Immature natural killer cell (primary cell): ENCODE measurements at regions not wholly inside any gene's neighbourhood (a gene's known extent, or its start where the extent isn't known, plus 50 kb on each side); places are given as distances from the start of the nearest gene placed in this dataset.

ENCODE experiments used
- DNase-seq, 3 donors: peaks; one replicate each; pipeline ENCODE4 v3.0.0; 2022; ENCODE audit warnings: mixed read lengths in 1 of 3
- H3K27ac Mint-ChIP-seq, 6 donors: one replicate each; pipeline ENCODE4 v1.8.0; 2020; ENCODE audit warnings: mixed read lengths in 6 of 6, mild to moderate bottlenecking in 5 of 6, inconsistent platforms in 4 of 6, moderate library complexity in 3 of 6
- H3K27me3 Mint-ChIP-seq, 3 donors: one replicate each; pipeline ENCODE4 v1.8.0; 2020 to 2021; ENCODE audit warnings: low read depth in 3 of 3, mild to moderate bottlenecking in 3 of 3, mixed read lengths in 3 of 3, moderate library complexity in 3 of 3, inconsistent platforms in 1 of 3
- H3K36me3 Mint-ChIP-seq, 3 donors: one replicate each; pipeline ENCODE4 v1.8.0; 2020; ENCODE audit warnings: mixed read lengths in 3 of 3, inconsistent platforms in 2 of 3, mild to moderate bottlenecking in 2 of 3
- H3K4me1 Mint-ChIP-seq, 2 donors: one replicate each; pipeline ENCODE4 v1.8.0; 2020; ENCODE audit warnings: inconsistent platforms in 2 of 2, mild to moderate bottlenecking in 2 of 2, mixed read lengths in 2 of 2, moderate library complexity in 1 of 2
- H3K4me3 Mint-ChIP-seq, 5 donors: one replicate each; pipeline ENCODE4 v1.8.0; 2020; ENCODE audit warnings: mild to moderate bottlenecking in 5 of 5, mixed read lengths in 5 of 5, inconsistent platforms in 3 of 5, moderate library complexity in 3 of 5
- H3K9me3 Mint-ChIP-seq, 6 donors: one replicate each; pipeline ENCODE4 v1.8.0; 2020; ENCODE audit warnings: mild to moderate bottlenecking in 6 of 6, mixed read lengths in 6 of 6, inconsistent platforms in 4 of 6, moderate library complexity in 3 of 6

- H3K27me3 Mint-ChIP-seq, result peaks cover 0 to 1% (median 0%) of the 10 kb centered on the region in 3 donors
- no peak overlapping the region for H3K4me3 Mint-ChIP-seq
- DNase-seq, result no peak
- peaks cover 0 to 5% (median 0%) of the 10 kb centered on the region in 6 donors for H3K9me3 Mint-ChIP-seq
- H3K36me3 Mint-ChIP-seq, result no peaks in the 10 kb centered on the region
- no peaks in the 10 kb centered on the region for H3K4me1 Mint-ChIP-seq
- no peak overlapping the region for H3K27ac Mint-ChIP-seq
Observed at GRCh38 chr11:23399995-23400394, 539.7 kb upstream of the CCDC179 start.

GRCh38 chr11:23403210-23404185 is 543.2 kb upstream of the CCDC179 start:
- Mint-ChIP-seq H3K4me1 (no peaks in the 10 kb centered on the region), H3K36me3 (no peaks in the 10 kb centered on the region), H3K9me3 (peaks cover 0 to 5% (median 2%) of the 10 kb centered on the region in 6 donors), H3K27ac (no peak overlapping the region), H3K27me3 (peaks cover 0 to 2% (median 0%) of the 10 kb centered on the region in 3 donors), H3K4me3 (no peak overlapping the region)
- no peak for DNase-seq

GRCh38 chr11:23404225-23405160 is 544.2 kb upstream of the CCDC179 start:
- Mint-ChIP-seq H3K36me3 (no peaks in the 10 kb centered on the region), H3K4me1 (no peaks in the 10 kb centered on the region), H3K27me3 (peaks cover 0 to 2% (median 0%) of the 10 kb centered on the region in 3 donors), H3K4me3 (no peak overlapping the region), H3K9me3 (peaks cover 0 to 6% (median 3%) of the 10 kb centered on the region in 6 donors), H3K27ac (no peak overlapping the region)
- no peak for DNase-seq

DNA sequence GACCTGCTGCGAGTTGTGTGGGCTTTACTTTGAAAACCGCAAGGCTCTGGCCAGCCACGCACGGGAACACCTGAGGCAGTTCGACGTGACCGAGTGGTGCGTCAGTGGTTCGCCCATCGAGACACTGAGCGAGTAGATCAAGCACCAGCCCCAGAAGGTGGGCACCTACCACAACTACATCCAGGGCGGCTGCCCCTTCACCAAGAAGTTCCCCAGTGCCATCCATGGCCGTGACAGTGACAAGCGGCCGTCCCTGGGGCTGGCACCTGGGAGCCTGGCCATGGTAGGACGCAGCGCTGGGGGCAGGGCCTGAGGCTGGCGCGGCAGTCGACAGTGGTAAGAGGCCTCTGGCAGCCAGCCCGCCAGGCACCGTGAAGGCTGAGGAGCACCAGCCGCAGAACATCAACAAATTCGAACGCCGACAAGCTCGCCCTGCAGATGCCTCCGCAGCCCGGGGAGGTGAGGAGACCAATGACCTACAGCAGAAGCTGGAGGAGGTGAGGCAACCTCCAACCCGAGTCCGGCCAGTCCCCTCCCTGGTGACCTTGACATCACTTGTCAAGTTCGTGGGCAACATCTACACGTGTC is 545.2 kb upstream of the CCDC179 start:
- no peak for DNase-seq
- peaks cover 4 to 11% (median 6%) of the 10 kb centered on the region in 6 donors for H3K9me3 Mint-ChIP-seq
- no peak overlapping the region for H3K4me3 Mint-ChIP-seq
- no peaks in the 10 kb centered on the region for H3K4me1 Mint-ChIP-seq
- H3K36me3 Mint-ChIP-seq, result peaks cover 0 to 4% (median 1%) of the 10 kb centered on the region in 3 donors
- peaks cover 0 to 2% (median 0%) of the 10 kb centered on the region in 3 donors for H3K27me3 Mint-ChIP-seq
- no peak overlapping the region for H3K27ac Mint-ChIP-seq

DNA sequence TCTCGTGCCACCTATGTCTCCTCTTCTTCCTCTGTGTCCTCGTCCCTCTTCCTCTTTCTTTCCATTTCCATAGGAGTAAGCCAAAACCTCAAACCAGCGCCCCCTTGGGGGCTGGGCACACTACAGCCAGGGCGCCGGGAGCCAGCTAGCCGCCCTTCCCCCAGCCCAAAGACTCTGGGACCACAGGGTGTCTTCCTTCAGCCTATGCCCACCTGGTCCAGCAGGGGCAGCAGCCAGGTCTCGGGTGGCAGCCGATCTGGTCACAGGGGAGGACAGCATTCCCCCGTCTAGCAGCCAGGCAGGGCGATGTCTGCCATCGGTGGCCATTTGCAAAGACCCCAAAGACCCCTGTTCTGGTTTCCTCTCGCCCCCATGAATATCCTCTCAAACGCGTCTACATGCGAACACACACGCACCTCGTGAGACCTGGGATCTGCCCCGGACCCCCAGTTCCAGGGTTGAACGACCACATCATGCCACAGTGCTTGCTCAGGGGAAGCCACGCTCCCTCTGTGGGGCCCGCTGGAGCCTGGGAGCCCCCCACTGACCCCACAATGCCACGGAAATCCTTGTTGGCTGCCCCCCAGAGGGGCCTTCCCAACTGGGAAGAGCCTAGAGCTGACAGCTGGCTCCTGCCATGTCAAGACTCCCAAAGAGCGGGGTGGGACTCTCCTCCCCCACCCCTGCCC is 546.0 kb upstream of the CCDC179 start:
- peaks cover 5 to 19% (median 12%) of the 10 kb centered on the region in 6 donors for H3K9me3 Mint-ChIP-seq
- peaks cover 0 to 2% (median 0%) of the 10 kb centered on the region in 3 donors for H3K27me3 Mint-ChIP-seq
- no peak for DNase-seq
- peaks cover 0 to 10% (median 4%) of the 10 kb centered on the region in 3 donors for H3K36me3 Mint-ChIP-seq
- no peak overlapping the region for H3K4me3 Mint-ChIP-seq
- no peaks in the 10 kb centered on the region for H3K4me1 Mint-ChIP-seq
- H3K27ac Mint-ChIP-seq, result no peak overlapping the region

GRCh38 chr11:23413057-23413456 is 552.8 kb upstream of the CCDC179 start:
- Mint-ChIP-seq H3K4me3 (no peak overlapping the region), H3K27me3 (peaks cover 0 to 2% (median 0%) of the 10 kb centered on the region in 3 donors), H3K27ac (no peak overlapping the region), H3K9me3 (peaks cover 0 to 25% (median 13%) of the 10 kb centered on the region in 6 donors), H3K4me1 (no peaks in the 10 kb centered on the region), H3K36me3 (peaks cover 0 to 15% (median 4%) of the 10 kb centered on the region in 3 donors)
- no peak for DNase-seq

DNA sequence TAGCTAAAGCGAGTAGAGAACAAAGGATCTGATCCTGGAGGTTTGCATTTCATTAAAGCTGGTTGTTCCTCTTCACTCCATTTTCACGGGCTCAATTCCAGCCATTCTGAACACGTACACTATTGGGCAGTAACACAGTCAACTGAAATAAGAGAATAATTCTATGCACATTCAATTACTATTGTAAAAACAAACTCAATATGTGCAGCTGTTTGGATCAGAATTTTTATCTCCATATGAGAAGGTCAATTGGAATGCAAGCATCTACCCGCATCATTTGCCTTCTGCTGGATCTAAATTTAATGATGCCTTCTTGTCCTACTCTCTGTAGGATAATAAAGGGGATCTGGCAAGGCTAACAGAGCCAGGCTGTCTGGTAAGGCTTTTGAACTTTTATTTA is 562.8 kb upstream of the CCDC179 start:
- no peaks in the 10 kb centered on the region for H3K36me3 Mint-ChIP-seq
- H3K4me1 Mint-ChIP-seq, result no peaks in the 10 kb centered on the region
- no peak for DNase-seq
- no peak overlapping the region for H3K27ac Mint-ChIP-seq
- H3K27me3 Mint-ChIP-seq, result peaks cover 0 to 2% (median under 1%) of the 10 kb centered on the region in 3 donors
- H3K9me3 Mint-ChIP-seq, result peaks cover 0 to 2% (median 0%) of the 10 kb centered on the region in 6 donors
- no peak overlapping the region for H3K4me3 Mint-ChIP-seq

DNA sequence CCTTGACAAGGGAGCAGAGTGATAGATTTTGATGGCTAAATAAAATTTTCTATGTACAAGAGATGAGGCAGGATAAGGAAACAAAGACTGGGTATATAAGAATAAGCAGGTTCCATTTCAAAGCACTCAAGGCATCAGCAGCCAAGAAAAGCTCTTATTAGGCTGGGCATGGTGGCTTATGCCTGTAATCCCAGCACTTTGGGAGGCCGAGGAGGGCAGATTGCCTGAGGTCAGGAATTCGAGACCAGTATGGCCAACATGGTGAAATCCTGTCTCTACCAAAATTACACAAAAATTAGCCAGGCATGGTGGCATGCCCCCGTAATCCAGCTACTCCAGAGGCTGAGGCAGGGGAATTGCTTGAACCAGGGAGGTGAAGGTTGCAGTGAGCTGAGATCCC is 563.4 kb upstream of the CCDC179 start:
- peaks cover 0 to 3% (median 2%) of the 10 kb centered on the region in 3 donors for H3K27me3 Mint-ChIP-seq
- H3K4me3 Mint-ChIP-seq, result no peak overlapping the region
- H3K9me3 Mint-ChIP-seq, result peaks cover 0 to 2% (median 0%) of the 10 kb centered on the region in 6 donors
- no peak overlapping the region for H3K27ac Mint-ChIP-seq
- H3K36me3 Mint-ChIP-seq, result peaks cover 0 to 2% (median 0%) of the 10 kb centered on the region in 3 donors
- DNase-seq, result no peak
- H3K4me1 Mint-ChIP-seq, result no peaks in the 10 kb centered on the region

DNA sequence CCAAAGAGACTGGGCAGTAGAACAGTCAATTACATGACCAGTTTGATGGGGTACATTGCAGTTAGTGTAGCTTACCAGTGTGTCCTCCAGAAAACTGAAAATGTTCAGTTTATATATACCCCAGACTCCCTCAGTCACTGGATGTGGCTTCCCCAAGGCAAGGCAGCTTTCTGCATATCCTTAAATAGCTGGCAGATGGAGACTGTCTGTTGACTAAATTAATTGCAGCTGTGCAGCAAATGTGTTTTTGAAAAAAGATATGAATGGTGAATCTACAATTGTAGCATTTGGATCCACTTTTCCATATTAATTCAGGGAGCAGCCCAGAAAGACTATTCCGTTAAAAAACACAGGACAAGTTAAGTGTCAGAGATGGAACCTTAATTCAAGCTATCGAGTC is 565.1 kb upstream of the CCDC179 start:
- H3K27ac Mint-ChIP-seq, result no peak overlapping the region
- no peak overlapping the region for H3K4me3 Mint-ChIP-seq
- H3K9me3 Mint-ChIP-seq, result peaks cover 0 to 5% (median 0%) of the 10 kb centered on the region in 6 donors
- H3K27me3 Mint-ChIP-seq, result peaks cover 0 to 3% (median 2%) of the 10 kb centered on the region in 3 donors
- no peaks in the 10 kb centered on the region for H3K4me1 Mint-ChIP-seq
- DNase-seq, result no peak
- peaks cover 0 to 4% (median 4%) of the 10 kb centered on the region in 3 donors for H3K36me3 Mint-ChIP-seq

DNA sequence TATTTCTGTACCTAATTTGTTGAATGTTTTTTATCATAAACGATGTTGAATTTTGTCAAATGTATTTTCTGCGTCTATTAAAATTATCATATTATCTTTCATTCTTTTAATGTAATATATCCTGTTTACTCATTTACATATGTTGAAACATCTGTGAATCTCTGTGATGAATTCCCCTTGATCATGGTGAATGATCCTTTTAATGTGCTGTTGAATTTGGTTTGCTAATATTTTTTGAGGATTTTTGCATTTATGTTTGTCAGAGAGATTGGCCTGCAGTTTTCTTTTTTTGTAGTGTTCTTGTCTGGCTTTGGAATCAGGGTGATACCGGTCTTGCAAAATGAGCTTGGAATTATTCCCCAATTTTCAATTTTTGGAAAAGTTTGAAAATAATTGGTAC is 569.3 kb upstream of the CCDC179 start:
- Mint-ChIP-seq H3K9me3 (peaks cover 0 to 6% (median 2%) of the 10 kb centered on the region in 6 donors), H3K36me3 (peaks cover 0 to 4% (median 4%) of the 10 kb centered on the region in 3 donors), H3K27ac (no peak overlapping the region), H3K4me3 (no peak overlapping the region), H3K27me3 (peaks cover 0 to 3% (median 2%) of the 10 kb centered on the region in 3 donors), H3K4me1 (no peaks in the 10 kb centered on the region)
- DNase-seq, result no peak

DNA sequence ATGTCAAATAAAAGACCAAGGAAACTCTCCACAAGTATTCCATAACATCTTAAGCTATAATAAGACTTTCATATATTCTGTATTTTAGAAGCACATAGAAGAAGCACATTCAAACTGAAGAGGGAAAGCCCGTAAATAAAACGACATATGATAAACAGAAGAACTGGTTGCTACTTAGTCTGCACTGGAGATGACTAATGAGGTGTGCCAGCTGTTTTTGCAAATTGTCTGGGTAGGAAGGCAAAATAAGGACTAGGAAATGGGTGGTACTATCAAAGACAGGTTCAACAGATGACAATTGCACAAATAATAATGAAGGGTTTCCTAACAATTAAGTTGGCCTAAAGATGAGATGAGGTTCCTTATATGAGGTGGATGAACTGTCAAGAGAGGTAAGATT is 593.2 kb upstream of the CCDC179 start:
- DNase-seq, result no peak
- Mint-ChIP-seq H3K4me3 (no peak overlapping the region), H3K27ac (no peak overlapping the region), H3K9me3 (no peaks in the 10 kb centered on the region), H3K4me1 (no peaks in the 10 kb centered on the region), H3K27me3 (peaks cover 0 to 2% (median 0%) of the 10 kb centered on the region in 3 donors), H3K36me3 (no peaks in the 10 kb centered on the region)

DNA sequence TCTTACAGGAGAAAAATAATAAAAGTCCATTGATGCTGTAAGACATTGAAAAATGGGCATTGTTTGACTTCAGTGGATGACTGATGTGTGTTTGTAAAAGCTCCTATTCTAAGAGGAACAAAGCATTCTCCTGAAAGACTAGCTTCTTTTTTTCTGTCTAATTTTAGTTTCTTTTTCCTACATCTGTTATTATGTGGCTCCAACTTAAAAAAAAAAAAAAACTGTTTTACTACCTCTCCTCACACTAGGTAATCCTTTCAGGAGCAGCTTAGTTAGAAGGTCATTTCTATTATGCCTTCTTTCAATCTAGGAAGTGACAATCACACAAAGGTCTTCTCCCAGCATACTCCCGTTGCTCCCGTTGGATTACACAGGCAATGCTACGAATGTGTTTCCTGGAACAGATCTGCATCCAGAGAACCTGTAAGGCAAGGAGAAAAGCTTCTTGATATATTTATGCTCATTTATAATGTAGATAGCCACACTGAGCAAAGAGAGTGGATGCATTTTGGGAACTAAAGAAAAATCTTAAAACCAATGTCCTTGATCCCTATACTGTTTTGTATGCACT is 595.1 kb upstream of the CCDC179 start:
- DNase-seq, result no peak
- H3K4me3 Mint-ChIP-seq, result no peak overlapping the region
- H3K4me1 Mint-ChIP-seq, result no peaks in the 10 kb centered on the region
- H3K9me3 Mint-ChIP-seq, result no peaks in the 10 kb centered on the region
- no peak overlapping the region for H3K27ac Mint-ChIP-seq
- no peaks in the 10 kb centered on the region for H3K36me3 Mint-ChIP-seq
- H3K27me3 Mint-ChIP-seq, result peaks cover 0 to 2% (median 0%) of the 10 kb centered on the region in 3 donors
